K562 (cell line): ENCODE measurements at regions not wholly inside any gene's neighbourhood (a gene's known extent, or its start where the extent isn't known, plus 50 kb on each side); places are given as distances from the start of the nearest gene placed in this dataset.

ENCODE experiments used
- ATAC-seq: fragments of 200-7000 bp; cut with Tn5 transposase; 3 replicates; pipeline ENCODE4 v1.9.1; 2020; ENCODE audit warnings: moderate library complexity
- BruUV-seq: library from RNA; stranded (reverse); fragments of 400-500 nt; replicated peaks from 2 replicates; lab custom pipeline; 2021; lab: Mats Ljungman, UMichigan
- CTCF ChIA-PET: fragments of 300-600 bp; formaldehyde crosslinking; extraction: SDS; loops from one replicate; lab custom pipeline; 2021; ENCODE audit warnings: low intra/inter-chr PET ratio; lab: Yijun Ruan, JAX
- POLR2A ChIA-PET: fragments of 300-600, 350-650 bp; sonication (Branson Sonifier 250); formaldehyde crosslinking; extraction: SDS; loops from one replicate; lab custom pipeline; 2021; ENCODE audit warnings: antibody characterized with exemption, inconsistent platforms; lab: Yijun Ruan, JAX
- DNase-seq, 4 experiments: peaks; one replicate each; pipeline versions ENCODE4 v3.0.0 to v3.0.0-alpha.2; 2011 to 2018; ENCODE audit warnings: low spot score in 3 of 4, mixed read lengths in 3 of 4; ENCODE audit errors: extremely low read depth in 1 of 4
- FAIRE-seq: peaks from 2 replicates; lab custom pipeline; 2011; peaks lifted over from hg19 to GRCh38; lab: Jason Lieb, UNC
- H2AFZ ChIP-seq: 2 replicates; pipeline ENCODE4 v1.6.0; 2011; ENCODE audit warnings: low read depth, low read length, control low read depth, inconsistent platforms
- H3K27ac ChIP-seq: fragments of 200-600 bp; 3 replicates; pipeline ENCODE4 v1.8.0; 2011; ENCODE audit warnings: low read depth, mild to moderate bottlenecking, control low read depth, inconsistent platforms, low read length, moderate library complexity, mixed read lengths; ENCODE audit errors: extremely low read depth
- H3K27me3 ChIP-seq, 2 experiments: fragments of 300-600 bp in 1 of 2; 2 replicates in 1 of 2; 3 replicates in 1 of 2; pipeline versions ENCODE4 v1.6.0 to v1.8.0; 2011; ENCODE audit warnings: inconsistent platforms in 2 of 2, low read length in 2 of 2, mild to moderate bottlenecking in 1 of 2, mixed read lengths in 1 of 2, moderate library complexity in 1 of 2; ENCODE audit not compliant: control insufficient read depth in 2 of 2, insufficient read depth in 2 of 2
- H3K36me3 ChIP-seq: fragments of 300-600 bp; 3 replicates; pipeline ENCODE4 v1.8.0; 2011; ENCODE audit warnings: mild to moderate bottlenecking, low read length, inconsistent platforms; ENCODE audit not compliant: control insufficient read depth, insufficient read depth
- H3K4me1 ChIP-seq, 2 experiments: fragments of 200-600 bp in 1 of 2; replicated peaks in 1 of 2; 2 replicates in 1 of 2; 3 replicates in 1 of 2; pipeline versions ENCODE4 v1.5.1 to v1.8.0; 2011; ENCODE audit warnings: inconsistent platforms in 2 of 2, low read length in 2 of 2, mild to moderate bottlenecking in 1 of 2, mixed read lengths in 1 of 2, moderate library complexity in 1 of 2; ENCODE audit not compliant: control insufficient read depth in 2 of 2, insufficient read depth in 2 of 2
- H3K4me2 ChIP-seq: 2 replicates; pipeline ENCODE4 v1.6.1; 2011; ENCODE audit warnings: low read length, control low read depth, inconsistent platforms, mixed read lengths; ENCODE audit not compliant: insufficient read depth
- H3K4me3 ChIP-seq: fragments of 200-600 bp; sonication (generic), shearing (Covaris generic); 2 replicates; pipeline ENCODE4 v1.5.1; 2016; ENCODE audit warnings: control low read depth, inconsistent platforms
- H3K79me2 ChIP-seq: fragments of 200-600 bp; 3 replicates; pipeline ENCODE4 v1.8.0; 2011; ENCODE audit warnings: low read length, inconsistent platforms; ENCODE audit not compliant: control insufficient read depth, insufficient read depth
- H3K9ac ChIP-seq, 2 experiments: 2 replicates each; pipeline versions ENCODE4 v1.6.0 to v1.6.1; 2011; ENCODE audit warnings: low read depth in 2 of 2, low read length in 2 of 2, control low read depth in 1 of 2, inconsistent platforms in 1 of 2, mild to moderate bottlenecking in 1 of 2, mixed read lengths in 1 of 2; ENCODE audit not compliant: insufficient read depth in 1 of 2
- H3K9me1 ChIP-seq: one replicate; pipeline ENCODE4 v1.6.0; 2011; ENCODE audit warnings: inconsistent platforms, mild to moderate bottlenecking, low read length, moderate library complexity; ENCODE audit not compliant: control insufficient read depth, insufficient read depth
- H3K9me3 ChIP-seq: replicated peaks from 2 replicates; pipeline ENCODE4 v1.5.1; 2011; ENCODE audit warnings: low read depth, low read length, inconsistent platforms; ENCODE audit not compliant: control insufficient read depth, insufficient read depth
- H4K20me1 ChIP-seq: replicated peaks from 2 replicates; pipeline ENCODE4 v1.6.1; 2011; ENCODE audit warnings: low read length, inconsistent platforms, mixed read lengths; ENCODE audit not compliant: control insufficient read depth, insufficient read depth
- FOSL1 ChIP-seq: fragments of 200-800 bp; sonication (Bioruptor generic); conservative IDR thresholded peaks from 2 replicates; pipeline ENCODE4 v1.6.1; 2016; ENCODE audit warnings: missing genetic modification characterization, missing compliant biosample characterization
- HMGN3 ChIP-seq: IDR thresholded peaks from 2 replicates; pipeline ENCODE4 v1.6.1; 2011; ENCODE audit warnings: borderline replicate concordance, low read depth, mild to moderate bottlenecking, mixed read lengths, low read length; ENCODE audit not compliant: insufficient read length; ENCODE audit errors: extremely low read depth
- RBBP5 ChIP-seq: fragments of 200-600 bp; sonication (generic); IDR thresholded peaks from 2 replicates; pipeline ENCODE4 v1.6.1; 2012; ENCODE audit warnings: borderline replicate concordance, mild to moderate bottlenecking, low read length, control low read depth, inconsistent platforms; ENCODE audit not compliant: insufficient read depth, poor library complexity, severe bottlenecking
- SOX6 ChIP-seq: fragments of 450-650 bp; IDR thresholded peaks from 2 replicates; pipeline ENCODE4 v1.6.1; 2014; ENCODE audit warnings: mild to moderate bottlenecking
- THAP7 ChIP-seq: fragments of 250-450 bp; sonication (Bioruptor Pico); IDR thresholded peaks from 2 replicates; pipeline ENCODE4 v1.5.0; 2021
- ZNF24 ChIP-seq: fragments of 450-650 bp; IDR thresholded peaks from 2 replicates; pipeline ENCODE4 v1.6.1; 2016
- ZNF436 ChIP-seq: fragments of 250-450, 450-650 bp; sonication (Bioruptor Pico); formaldehyde crosslinking; IDR thresholded peaks from 2 replicates; pipeline ENCODE4 v1.7.0; 2020; ENCODE audit warnings: mild to moderate bottlenecking
- WGBS: fragments of 100-300 bp; shearing (Covaris generic); methylation state at CpG from one replicate; pipeline ENCODE4 v1.1.6; 2016; ENCODE audit warnings: low coverage, mixed read lengths; ENCODE audit not compliant: insufficient coverage; ENCODE audit errors: missing lambda C conversion rate; 5-methylcytosine and 5-hydroxymethylcytosine counted together
- in situ Hi-C: fragments of 300-500 bp; cut with MboI; formaldehyde crosslinking; loops from 4 replicates; pipeline ENCODE4 v1.15.0; 2018; ENCODE audit warnings: inconsistent platforms, mixed read lengths
- intact Hi-C: fragments of 100-400 bp; cut with micrococcal nuclease; formaldehyde crosslinking; loops from 2 replicates; pipeline ENCODE4 v1.14.2; 2022
- TF ChIP-seq, protein P1 (sequence below): fragments of 450-650 bp; IDR thresholded peaks from one replicate; pipeline ENCODE4 v1.6.1; 2018; ENCODE audit warnings: mild to moderate bottlenecking, moderate library complexity; ENCODE audit not compliant: partially characterized antibody

- Histone ChIP-seq H3K27ac (no peak overlapping the region), H4K20me1 (no peaks in the 10 kb centered on the region), H3K4me1 (no peaks in the 10 kb centered on the region), H3K4me2 (no peak overlapping the region), H2AFZ (no peak overlapping the region), H3K79me2 (no peaks in the 10 kb centered on the region), H3K4me3 (no peak overlapping the region), H3K9me3 (no peaks in the 10 kb centered on the region), H3K9ac (no peak overlapping the region), H3K27me3 (peaks cover 0 to 4% of the 10 kb centered on the region in 2 experiments; a peak in 1 of 5 replicates), H3K36me3 (no peaks in the 10 kb centered on the region), H3K9me1 (no peaks in the 10 kb centered on the region)
- ATAC-seq = no peak
- ChIA-PET POLR2A (no interaction called here), CTCF (no interaction called here)
- no peak for DNase-seq
- TF ChIP-seq THAP7 (CRISPR knock-in tag) (no peak), ZNF24 (no peak), FOSL1 (tag) (no peak), SOX6 (no peak), HMGN3 (no peak), RBBP5 (no peak), ZNF436 (CRISPR knock-in tag) (no peak)
- TF ChIP-seq, protein P1, sequence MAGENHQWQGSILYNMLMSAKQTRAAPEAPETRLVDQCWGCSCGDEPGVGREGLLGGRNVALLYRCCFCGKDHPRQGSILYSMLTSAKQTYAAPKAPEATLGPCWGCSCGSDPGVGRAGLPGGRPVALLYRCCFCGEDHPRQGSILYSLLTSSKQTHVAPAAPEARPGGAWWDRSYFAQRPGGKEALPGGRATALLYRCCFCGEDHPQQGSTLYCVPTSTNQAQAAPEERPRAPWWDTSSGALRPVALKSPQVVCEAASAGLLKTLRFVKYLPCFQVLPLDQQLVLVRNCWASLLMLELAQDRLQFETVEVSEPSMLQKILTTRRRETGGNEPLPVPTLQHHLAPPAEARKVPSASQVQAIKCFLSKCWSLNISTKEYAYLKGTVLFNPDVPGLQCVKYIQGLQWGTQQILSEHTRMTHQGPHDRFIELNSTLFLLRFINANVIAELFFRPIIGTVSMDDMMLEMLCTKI = no peak
- in situ Hi-C loops = no loop called here
- intact Hi-C loops = no loop called here
- no peak for FAIRE-seq
- BruUV-seq = no TSS peak
- 0% methylated on average over 2 of the region's 2 CpGs for WGBS
These were observed 90.6 kb upstream of the RALGPS2 start for GRCh38 chr1:178634445-178634844.
